Anterior cingulate cortex (tissue), 58 donors: ENCODE measurements at regions not wholly inside any gene's neighbourhood (a gene's known extent, or its start where the extent isn't known, plus 50 kb on each side); places are given as distances from the start of the nearest gene placed in this dataset.

Source experiments
- DNase-seq, 58 donors: peaks; one replicate each; lab custom pipeline; 2025; lab: John Stamatoyannopoulos, UW

DNA sequence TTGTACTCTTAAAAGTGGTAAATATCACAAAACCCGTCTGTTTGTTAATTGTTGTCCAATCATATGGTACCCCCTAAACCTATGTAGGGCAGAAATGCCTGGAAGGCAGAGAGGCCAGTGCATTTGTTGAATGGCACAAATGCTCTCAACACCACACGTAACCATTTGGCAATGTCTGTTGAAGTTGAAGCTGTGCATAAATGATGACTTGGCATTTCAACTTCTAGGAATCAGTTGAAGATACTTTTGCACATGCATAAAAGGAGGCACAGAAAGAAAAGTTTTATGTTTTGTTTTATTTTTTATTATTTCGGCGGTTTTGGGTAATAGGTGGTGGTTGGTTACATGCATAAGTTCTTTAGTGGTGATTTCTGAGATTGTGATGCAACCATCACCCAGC is 246.6 kb downstream of the TAF11L14 start:
- DNase-seq: no peak

DNA sequence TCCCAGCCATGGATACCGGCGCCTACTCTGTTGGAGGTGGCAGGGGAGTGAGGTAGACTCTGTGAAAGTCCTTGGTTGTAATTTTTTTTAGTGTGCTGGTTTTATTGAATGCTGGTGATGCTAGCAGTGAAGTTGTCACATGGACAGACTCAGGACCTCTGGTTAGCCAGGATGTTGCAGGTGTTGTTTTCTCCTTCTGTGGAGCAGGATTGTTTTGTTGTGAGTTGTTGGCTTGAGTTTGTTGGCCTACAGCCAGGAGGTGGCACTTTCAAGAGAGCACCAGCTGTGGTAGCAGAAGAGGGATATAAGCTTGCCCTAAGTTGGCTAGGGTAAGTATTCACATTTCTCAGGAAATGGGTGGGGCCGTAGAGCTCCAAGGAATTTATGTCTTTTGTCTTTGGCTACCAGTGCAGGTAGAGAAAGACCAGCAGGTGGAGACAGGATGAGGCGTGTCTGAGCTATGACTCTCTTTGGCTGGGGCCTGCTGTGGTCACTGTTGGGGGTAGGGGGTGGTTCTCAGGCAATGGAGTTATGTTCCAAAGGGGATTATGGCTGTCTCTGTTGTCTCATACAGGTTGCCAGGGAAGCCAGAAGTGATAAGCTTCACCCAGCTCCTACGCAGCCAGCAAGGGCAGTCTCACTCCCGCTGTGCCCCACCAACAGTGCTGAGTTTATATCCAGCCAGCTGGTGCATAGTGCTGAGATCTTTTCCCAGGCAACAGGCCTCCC is 248.7 kb downstream of the TAF11L14 start:
- DNase-seq: no peak

- no peak for DNase-seq
Measured at GRCh38 chr5:17888155-17888554, 253.9 kb downstream of the TAF11L14 start.

GRCh38 chr5:17890501-17890900 is 256.2 kb downstream of the TAF11L14 start:
- DNase-seq: no peak

- no peak for DNase-seq
Measured at GRCh38 chr5:17891881-17892280, 257.6 kb downstream of the TAF11L14 start.

GRCh38 chr5:17893026-17893635 is 258.9 kb downstream of the TAF11L14 start:
- no peak for DNase-seq

DNA sequence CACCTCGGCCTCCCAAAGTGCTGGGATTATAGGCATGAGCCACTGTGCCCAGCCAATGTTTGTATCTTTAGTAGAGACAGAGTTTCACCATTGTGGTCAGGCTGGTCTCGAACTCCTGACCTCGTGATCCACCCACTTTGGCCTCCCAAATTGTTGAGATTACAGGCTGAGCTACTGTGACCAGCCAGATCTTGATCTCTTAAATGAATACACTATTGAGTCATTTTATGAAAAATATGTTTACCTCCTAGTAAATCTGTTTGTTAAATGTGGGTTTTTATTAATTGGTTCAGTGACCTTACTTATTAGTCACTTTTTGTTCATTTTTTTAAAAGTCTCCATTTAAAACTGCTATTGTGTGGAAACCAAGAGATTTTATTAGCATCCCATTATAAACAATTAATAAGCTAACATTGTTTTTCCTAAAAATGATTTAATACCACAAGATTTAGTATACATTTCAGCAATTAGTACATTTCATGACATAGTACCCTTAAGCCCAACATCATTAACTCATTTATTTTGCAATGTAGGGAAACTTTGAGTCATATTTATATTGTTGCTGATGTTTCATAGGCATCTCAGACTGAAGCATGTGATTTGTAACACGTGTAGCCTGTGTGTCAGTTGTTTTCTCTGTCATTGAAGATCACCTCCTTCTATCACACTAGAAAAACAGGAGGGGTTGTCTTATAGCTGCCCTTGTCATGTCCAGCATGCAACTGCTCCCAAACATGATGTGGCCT is 261.2 kb downstream of the TAF11L14 start:
- no peak for DNase-seq

- no peak for DNase-seq
Measured at GRCh38 chr5:17896605-17897004, 262.3 kb downstream of the TAF11L14 start.

DNA sequence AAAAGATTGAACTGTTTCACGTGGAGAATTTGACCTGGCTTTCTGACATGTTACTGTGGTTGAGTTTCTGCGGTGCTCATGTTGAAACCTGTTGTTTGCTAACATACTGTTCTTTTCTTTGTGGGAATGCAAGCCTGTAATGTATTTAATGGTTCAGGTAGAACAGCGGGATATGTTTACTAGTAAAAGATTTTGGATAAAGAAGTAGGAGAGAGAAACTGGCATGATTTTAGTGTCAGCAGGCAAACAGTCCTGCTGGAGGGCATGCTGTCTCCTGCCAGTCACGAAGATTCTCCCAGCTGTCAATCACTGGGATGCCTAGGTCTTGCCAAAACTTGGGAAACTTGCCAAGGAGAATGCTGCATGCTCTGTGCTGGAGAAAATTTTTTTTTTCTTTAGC is 263.5 kb downstream of the TAF11L14 start:
- DNase-seq: no peak

GRCh38 chr5:17898766-17899165 is 264.5 kb downstream of the TAF11L14 start:
- no peak for DNase-seq

DNA sequence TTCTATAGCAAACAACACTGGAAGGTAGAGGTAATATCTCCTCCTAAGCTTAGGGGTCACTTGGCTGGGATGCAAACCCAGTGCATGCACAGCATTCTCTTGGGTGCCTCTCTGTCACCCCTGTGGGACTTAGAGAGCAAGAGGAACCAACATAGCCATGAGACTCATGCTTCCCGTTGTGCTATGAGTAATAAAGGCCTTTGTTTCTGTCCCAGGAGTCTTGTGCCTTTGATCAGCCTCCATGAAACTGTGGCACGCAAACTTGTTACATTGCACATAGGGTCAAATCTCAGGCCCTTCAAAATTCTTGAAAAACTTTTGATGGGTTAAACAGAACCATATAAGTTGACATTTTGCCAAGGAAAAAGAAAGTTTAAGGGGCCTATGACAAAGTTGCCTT is 272.8 kb downstream of the TAF11L14 start:
- DNase-seq: no peak

DNA sequence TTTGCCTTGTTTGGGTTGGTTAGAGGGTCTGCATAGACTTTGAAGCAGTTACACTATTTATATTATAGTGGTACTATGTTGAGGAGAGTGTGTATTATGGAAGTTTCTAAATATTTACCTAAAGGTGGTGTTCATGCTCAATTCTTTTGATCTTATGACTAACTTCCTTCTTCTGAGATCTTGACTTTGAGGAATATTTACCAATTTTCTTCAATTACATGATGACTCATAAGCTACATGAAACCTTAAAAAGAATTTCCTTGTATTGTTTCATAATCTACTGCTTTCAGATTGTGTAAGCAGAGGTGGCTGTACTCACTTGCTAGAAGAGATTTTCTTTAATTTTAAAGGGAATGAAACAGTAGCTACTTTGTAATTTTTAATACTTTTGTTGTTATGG is 276.1 kb downstream of the TAF11L14 start:
- DNase-seq: no peak

DNA sequence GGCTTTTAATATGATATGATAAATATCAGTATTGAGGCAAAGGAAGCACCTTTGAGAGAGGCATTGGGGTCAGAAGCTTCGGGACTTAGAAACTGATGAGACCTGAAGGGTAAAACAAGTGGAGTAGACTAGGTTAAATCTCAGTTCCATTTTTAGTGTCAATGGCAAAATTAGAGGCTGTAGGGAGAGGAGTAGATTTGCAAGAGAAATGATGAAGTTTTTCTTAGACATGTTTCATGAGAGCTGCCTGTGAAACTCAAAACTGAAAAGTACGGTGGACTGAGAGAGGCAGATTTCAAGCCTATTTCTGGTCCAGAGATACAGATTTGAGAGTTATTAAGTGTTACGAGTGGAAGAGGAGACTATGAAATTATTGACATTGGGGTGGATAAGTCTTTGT is 278.5 kb downstream of the TAF11L14 start:
- no peak for DNase-seq

- DNase-seq: peak in 4 of 58 donors; percentile 5 to 10 (median 8)
Measured at GRCh38 chr5:17916446-17916845, 282.2 kb downstream of the TAF11L14 start.

GRCh38 chr5:17917465-17917864 is 283.2 kb downstream of the TAF11L14 start:
- no peak for DNase-seq

- no peak for DNase-seq
Measured at GRCh38 chr5:17918373-17919104, 284.3 kb downstream of the TAF11L14 start.

GRCh38 chr5:17925276-17925675 is 291.0 kb downstream of the TAF11L14 start:
- no peak for DNase-seq

GRCh38 chr5:17928581-17928981 is 294.3 kb downstream of the TAF11L14 start:
- DNase-seq: peak in 26 of 58 donors; percentile 1 to 38 (median 10)

- peak in 1 of 58 donors; percentile 34 for DNase-seq
Measured at GRCh38 chr5:17929171-17929570, 294.9 kb downstream of the TAF11L14 start.

DNA sequence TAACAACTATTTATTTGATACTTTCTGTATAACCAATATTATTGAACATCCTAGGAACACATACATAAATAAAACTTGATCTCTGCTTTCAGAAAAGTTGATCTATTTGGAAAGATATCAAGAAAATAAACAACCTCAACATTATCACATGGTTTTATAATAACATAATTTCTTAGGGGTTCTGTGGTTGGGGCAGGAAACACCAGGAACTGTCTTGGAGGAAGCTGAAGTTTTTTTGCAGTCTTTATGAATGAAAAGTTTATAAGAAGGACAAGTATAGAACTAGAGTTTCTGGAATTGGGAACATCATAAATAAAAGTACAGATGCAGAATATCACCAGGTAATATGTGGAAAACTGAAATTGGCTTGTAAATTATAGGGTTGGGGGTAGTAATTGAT is 296.1 kb downstream of the TAF11L14 start:
- no peak for DNase-seq

GRCh38 chr5:17944046-17944445 is 309.8 kb downstream of the TAF11L14 start:
- DNase-seq: no peak
